OCI-LY1 (cell line): ENCODE measurements at regions not wholly inside any gene's neighbourhood (a gene's known extent, or its start where the extent isn't known, plus 50 kb on each side); places are given as distances from the start of the nearest gene placed in this dataset.

ENCODE experiments used
- H2AFZ ChIP-seq: fragments of 200-600 bp; sonication (generic), shearing (Covaris generic); 2 replicates; pipeline ENCODE4 v1.6.0; 2014; ENCODE audit warnings: antibody characterized with exemption, mild to moderate bottlenecking, low read length
- H3F3A ChIP-seq: fragments of 200-600 bp; sonication (generic), shearing (Covaris generic); 2 replicates; pipeline ENCODE4 v1.6.0; 2014; ENCODE audit warnings: mild to moderate bottlenecking, antibody characterized with exemption, low read length, moderate library complexity; ENCODE audit not compliant: insufficient read depth
- H3K27ac ChIP-seq: fragments of 200-600 bp; sonication (generic); 2 replicates; pipeline ENCODE4 v1.5.1; 2014; ENCODE audit warnings: low read length, mixed run types, mild to moderate bottlenecking, low read depth; ENCODE audit not compliant: poor library complexity, severe bottlenecking
- H3K27me3 ChIP-seq: fragments of 200-600 bp; sonication (generic); 2 replicates; pipeline ENCODE4 v1.6.0; 2014; ENCODE audit warnings: antibody characterized with exemption, mild to moderate bottlenecking, low read length, moderate library complexity; ENCODE audit not compliant: insufficient read depth
- H3K36me3 ChIP-seq: fragments of 200-600 bp; sonication (generic); 2 replicates; pipeline ENCODE4 v1.6.1; 2014; ENCODE audit warnings: mild to moderate bottlenecking, antibody characterized with exemption, low read length, moderate library complexity, mixed read lengths; ENCODE audit not compliant: insufficient read depth
- H3K4me1 ChIP-seq: fragments of 200-600 bp; sonication (generic); 2 replicates; pipeline ENCODE4 v1.5.1; 2014; ENCODE audit warnings: mild to moderate bottlenecking, low read length, moderate library complexity; ENCODE audit not compliant: insufficient read depth, severe bottlenecking
- H3K4me2 ChIP-seq: fragments of 200-600 bp; sonication (generic), shearing (Covaris generic); 2 replicates; pipeline ENCODE4 v1.6.1; 2014; ENCODE audit warnings: low read length
- H3K4me3 ChIP-seq: fragments of 200-600 bp; sonication (generic); 2 replicates; pipeline ENCODE4 v1.5.1; 2014; ENCODE audit warnings: low read length, low read depth, mild to moderate bottlenecking, mixed read lengths; ENCODE audit not compliant: poor library complexity, severe bottlenecking
- H3K79me2 ChIP-seq: fragments of 200-600 bp; shearing (Covaris generic); 2 replicates; pipeline ENCODE4 v1.6.1; 2016; ENCODE audit warnings: mixed run types, low read length, mixed read lengths; ENCODE audit not compliant: insufficient read depth
- H3K9ac ChIP-seq: fragments of 200-600 bp; sonication (generic), shearing (Covaris generic); 2 replicates; pipeline ENCODE4 v1.6.1; 2014; ENCODE audit warnings: mild to moderate bottlenecking, low read length, mixed read lengths
- H3K9me2 ChIP-seq: fragments of 200-600 bp; sonication (generic), shearing (Covaris generic); 2 replicates; pipeline ENCODE4 v1.6.1; 2014; ENCODE audit warnings: low read depth, mild to moderate bottlenecking, low read length, mixed read lengths
- H3K9me3 ChIP-seq: fragments of 200-600 bp; shearing (Covaris generic); 2 replicates; pipeline ENCODE4 v1.6.1; 2014; ENCODE audit warnings: low read length, mixed read lengths
- H4K20me1 ChIP-seq: fragments of 200-600 bp; sonication (generic), shearing (Covaris generic); 2 replicates; pipeline ENCODE4 v1.6.0; 2016; ENCODE audit warnings: mild to moderate bottlenecking, low read length; ENCODE audit not compliant: insufficient read depth
- EZH2 ChIP-seq: fragments of 200-600 bp; sonication (generic), shearing (Covaris generic); IDR thresholded peaks from 2 replicates; pipeline ENCODE4 v1.8.0; 2017; ENCODE audit warnings: borderline replicate concordance, mixed run types, mild to moderate bottlenecking, antibody characterized with exemption, low read length, moderate library complexity, mixed read lengths
- TF ChIP-seq, protein P1 (sequence below): fragments of 200-600 bp; sonication (generic), shearing (Covaris generic); IDR thresholded peaks from 2 replicates; pipeline ENCODE4 v1.5.1; 2017; ENCODE audit warnings: mild to moderate bottlenecking, antibody characterized with exemption, low read length, moderate library complexity, mixed read lengths

DNA sequence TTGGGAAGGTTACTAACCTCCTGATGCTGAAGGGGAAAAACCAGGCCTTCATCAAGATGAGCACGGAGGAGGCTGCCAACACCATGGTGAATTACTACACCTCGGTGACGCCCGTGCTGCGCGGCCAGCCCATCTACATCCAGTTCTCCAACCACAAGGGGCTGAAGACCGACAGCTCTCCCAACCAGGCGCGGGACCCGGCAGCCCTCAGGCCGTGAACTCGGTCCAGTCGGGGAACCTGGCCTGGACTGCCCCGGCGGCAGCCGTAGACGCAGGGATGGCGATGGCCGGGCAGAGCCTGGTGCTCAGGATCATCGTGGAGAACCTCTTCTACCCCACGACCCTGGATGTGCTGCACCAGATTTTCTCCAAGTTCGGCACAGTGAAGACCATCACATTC, 133.0 kb upstream of the FUT8 start:
- no peaks in the 10 kb centered on the region for H3K36me3 ChIP-seq
- no peaks in the 10 kb centered on the region for H4K20me1 ChIP-seq
- no peak overlapping the region for H3K27ac ChIP-seq
- no peak for TF ChIP-seq EZH2
- TF ChIP-seq, protein P1, sequence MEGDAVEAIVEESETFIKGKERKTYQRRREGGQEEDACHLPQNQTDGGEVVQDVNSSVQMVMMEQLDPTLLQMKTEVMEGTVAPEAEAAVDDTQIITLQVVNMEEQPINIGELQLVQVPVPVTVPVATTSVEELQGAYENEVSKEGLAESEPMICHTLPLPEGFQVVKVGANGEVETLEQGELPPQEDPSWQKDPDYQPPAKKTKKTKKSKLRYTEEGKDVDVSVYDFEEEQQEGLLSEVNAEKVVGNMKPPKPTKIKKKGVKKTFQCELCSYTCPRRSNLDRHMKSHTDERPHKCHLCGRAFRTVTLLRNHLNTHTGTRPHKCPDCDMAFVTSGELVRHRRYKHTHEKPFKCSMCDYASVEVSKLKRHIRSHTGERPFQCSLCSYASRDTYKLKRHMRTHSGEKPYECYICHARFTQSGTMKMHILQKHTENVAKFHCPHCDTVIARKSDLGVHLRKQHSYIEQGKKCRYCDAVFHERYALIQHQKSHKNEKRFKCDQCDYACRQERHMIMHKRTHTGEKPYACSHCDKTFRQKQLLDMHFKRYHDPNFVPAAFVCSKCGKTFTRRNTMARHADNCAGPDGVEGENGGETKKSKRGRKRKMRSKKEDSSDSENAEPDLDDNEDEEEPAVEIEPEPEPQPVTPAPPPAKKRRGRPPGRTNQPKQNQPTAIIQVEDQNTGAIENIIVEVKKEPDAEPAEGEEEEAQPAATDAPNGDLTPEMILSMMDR, result no peak
- H2AFZ ChIP-seq, result no peak overlapping the region
- H3K79me2 ChIP-seq, result no peaks in the 10 kb centered on the region
- no peaks in the 10 kb centered on the region for H3K9me3 ChIP-seq
- no peaks in the 10 kb centered on the region for H3K9me2 ChIP-seq
- H3K9ac ChIP-seq, result no peak overlapping the region
- no peak overlapping the region for H3K4me3 ChIP-seq
- no peaks in the 10 kb centered on the region for H3K27me3 ChIP-seq
- H3K4me1 ChIP-seq, result peaks cover 29% of the 10 kb centered on the region
- H3K4me2 ChIP-seq, result no peak overlapping the region
- H3F3A ChIP-seq, result no peaks in the 10 kb centered on the region

DNA sequence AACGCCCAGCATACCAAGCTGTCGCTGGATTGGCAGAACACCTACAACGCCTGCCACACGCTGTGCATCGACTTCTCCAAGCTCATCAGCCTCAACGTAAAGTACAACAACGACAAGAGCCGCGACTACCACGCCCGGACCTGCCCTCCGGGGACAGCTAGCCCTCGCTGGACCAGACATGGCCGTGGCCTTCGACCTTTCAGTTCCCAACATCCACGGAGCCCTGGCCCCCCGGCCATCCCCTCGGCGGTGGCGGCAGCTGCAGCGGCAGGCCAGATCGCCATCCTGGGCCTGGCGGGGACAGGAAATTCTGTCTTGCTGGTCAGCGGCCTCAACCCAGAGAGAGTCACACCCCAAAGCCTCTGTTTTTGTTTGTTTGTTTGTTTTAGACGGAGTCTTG, 132.6 kb upstream of the FUT8 start:
- Histone ChIP-seq H3K4me2 (no peak overlapping the region), H3K27me3 (no peaks in the 10 kb centered on the region), H4K20me1 (no peaks in the 10 kb centered on the region), H3K9ac (no peak overlapping the region), H3K27ac (no peak overlapping the region), H3K9me2 (no peaks in the 10 kb centered on the region), H3K36me3 (no peaks in the 10 kb centered on the region), H3K4me3 (no peak overlapping the region), H3K9me3 (no peaks in the 10 kb centered on the region), H3K4me1 (peaks cover 34% of the 10 kb centered on the region), H3F3A (no peaks in the 10 kb centered on the region), H2AFZ (no peak overlapping the region), H3K79me2 (no peaks in the 10 kb centered on the region)
- TF ChIP-seq, protein P1, result no peak
- no peak for TF ChIP-seq EZH2

DNA sequence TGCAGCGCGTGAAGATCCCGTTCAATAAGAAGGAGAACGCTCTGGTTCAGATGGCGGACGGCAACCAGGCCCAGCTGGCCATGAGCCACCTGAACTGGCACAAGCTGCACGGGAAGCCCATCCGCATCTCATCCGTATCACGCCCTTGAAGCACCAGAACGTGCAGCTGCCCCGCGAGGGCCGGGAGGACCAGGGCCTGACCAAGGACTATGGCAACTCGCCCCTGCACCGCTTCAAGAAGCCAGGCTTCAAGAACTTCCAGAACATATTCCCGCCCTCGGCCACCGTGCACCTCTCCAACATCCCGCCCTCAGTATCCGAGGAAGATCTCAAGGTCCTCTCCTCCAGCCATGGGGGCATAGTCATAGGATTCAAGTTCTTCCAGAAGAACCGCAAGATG, 131.9 kb upstream of the FUT8 start:
- Histone ChIP-seq H3K9me2 (no peaks in the 10 kb centered on the region), H3K9ac (no peak overlapping the region), H3K27ac (no peak overlapping the region), H3K27me3 (no peaks in the 10 kb centered on the region), H3K36me3 (no peaks in the 10 kb centered on the region), H3K4me1 (peaks cover 36% of the 10 kb centered on the region), H3K4me3 (no peak overlapping the region), H3K9me3 (no peaks in the 10 kb centered on the region), H3F3A (no peaks in the 10 kb centered on the region), H3K79me2 (no peaks in the 10 kb centered on the region), H2AFZ (no peak overlapping the region), H3K4me2 (no peak overlapping the region), H4K20me1 (no peaks in the 10 kb centered on the region)
- TF ChIP-seq, protein P1, result no peak
- no peak for TF ChIP-seq EZH2
